ENCODE measurements at regions not wholly inside any gene's neighbourhood (a gene's known extent, or its start where the extent isn't known, plus 50 kb on each side); places are given as distances from the start of the nearest gene placed in this dataset.

DNA sequence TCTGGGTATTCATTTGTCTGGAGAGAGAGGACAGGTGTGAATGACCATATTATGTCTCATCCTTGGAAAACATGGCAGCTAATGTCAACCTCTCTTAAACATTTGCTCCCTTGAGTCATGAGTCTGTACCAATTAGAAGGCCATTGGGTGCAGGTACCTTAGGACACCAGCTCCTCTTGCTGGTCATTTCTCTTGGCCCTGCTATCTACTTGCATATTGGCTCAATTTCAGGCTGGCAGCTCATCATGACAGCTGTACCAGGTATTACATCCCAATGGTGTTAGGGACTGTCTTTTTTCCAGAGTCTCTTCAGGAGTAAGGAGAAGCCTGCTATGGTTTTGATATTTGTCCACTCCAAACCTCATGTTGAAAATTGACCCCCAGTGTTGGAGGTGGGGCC lies 92.2 kb upstream of the ANKRD28 start:
- H3K9me3 ChIP-seq (ENCODE audit: low read length): no peaks in the 10 kb centered on the region
- TF ChIP-seq EP300 (conservative IDR thresholded peaks at IDR 0.05; ENCODE audit: poor library complexity, severe bottlenecking): no peak
- TF ChIP-seq, protein P1, sequence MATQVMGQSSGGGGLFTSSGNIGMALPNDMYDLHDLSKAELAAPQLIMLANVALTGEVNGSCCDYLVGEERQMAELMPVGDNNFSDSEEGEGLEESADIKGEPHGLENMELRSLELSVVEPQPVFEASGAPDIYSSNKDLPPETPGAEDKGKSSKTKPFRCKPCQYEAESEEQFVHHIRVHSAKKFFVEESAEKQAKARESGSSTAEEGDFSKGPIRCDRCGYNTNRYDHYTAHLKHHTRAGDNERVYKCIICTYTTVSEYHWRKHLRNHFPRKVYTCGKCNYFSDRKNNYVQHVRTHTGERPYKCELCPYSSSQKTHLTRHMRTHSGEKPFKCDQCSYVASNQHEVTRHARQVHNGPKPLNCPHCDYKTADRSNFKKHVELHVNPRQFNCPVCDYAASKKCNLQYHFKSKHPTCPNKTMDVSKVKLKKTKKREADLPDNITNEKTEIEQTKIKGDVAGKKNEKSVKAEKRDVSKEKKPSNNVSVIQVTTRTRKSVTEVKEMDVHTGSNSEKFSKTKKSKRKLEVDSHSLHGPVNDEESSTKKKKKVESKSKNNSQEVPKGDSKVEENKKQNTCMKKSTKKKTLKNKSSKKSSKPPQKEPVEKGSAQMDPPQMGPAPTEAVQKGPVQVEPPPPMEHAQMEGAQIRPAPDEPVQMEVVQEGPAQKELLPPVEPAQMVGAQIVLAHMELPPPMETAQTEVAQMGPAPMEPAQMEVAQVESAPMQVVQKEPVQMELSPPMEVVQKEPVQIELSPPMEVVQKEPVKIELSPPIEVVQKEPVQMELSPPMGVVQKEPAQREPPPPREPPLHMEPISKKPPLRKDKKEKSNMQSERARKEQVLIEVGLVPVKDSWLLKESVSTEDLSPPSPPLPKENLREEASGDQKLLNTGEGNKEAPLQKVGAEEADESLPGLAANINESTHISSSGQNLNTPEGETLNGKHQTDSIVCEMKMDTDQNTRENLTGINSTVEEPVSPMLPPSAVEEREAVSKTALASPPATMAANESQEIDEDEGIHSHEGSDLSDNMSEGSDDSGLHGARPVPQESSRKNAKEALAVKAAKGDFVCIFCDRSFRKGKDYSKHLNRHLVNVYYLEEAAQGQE (IDR thresholded peaks at IDR 0.05; ENCODE audit: borderline replicate concordance): no peak
- TF ChIP-seq EZH2 (IDR thresholded peaks at IDR 0.05; ENCODE audit: borderline replicate concordance, insufficient read depth, low read length, poor library complexity, severe bottlenecking): no peak
- TF ChIP-seq SMC3 (conservative IDR thresholded peaks at IDR 0.05; ENCODE audit: poor library complexity): no peak
- TF ChIP-seq RAD21 (conservative IDR thresholded peaks at IDR 0.05): no peak
- TF ChIP-seq MXI1 (conservative IDR thresholded peaks at IDR 0.05; ENCODE audit: poor library complexity, severe bottlenecking): no peak
- H3K79me2 ChIP-seq (replicated peaks; ENCODE audit: insufficient read depth, low read length): no peaks in the 10 kb centered on the region
- no peak overlapping the region for H3K4me2 ChIP-seq (ENCODE audit: low read length)
- no peaks in the 10 kb centered on the region for H3K9me2 ChIP-seq (ENCODE audit: insufficient read depth, low read length)
- no peaks in the 10 kb centered on the region for H3K27me3 ChIP-seq (ENCODE audit: insufficient read depth, low read depth, low read length)
- H2AFZ ChIP-seq (ENCODE audit: low read depth, low read length): no peak overlapping the region
- H3K36me3 ChIP-seq (ENCODE audit: insufficient read depth, low read length): no peaks in the 10 kb centered on the region
- no peak overlapping the region for H3K4me3 ChIP-seq (ENCODE audit: low read length)
- no peaks in the 10 kb centered on the region for H4K20me1 ChIP-seq (ENCODE audit: insufficient read depth)
- H3F3A ChIP-seq (ENCODE audit: insufficient read depth, low read length, poor library complexity, severe bottlenecking): no peaks in the 10 kb centered on the region
- H3K9ac ChIP-seq (ENCODE audit: low read length): no peak overlapping the region
- no peak overlapping the region for H3K27ac ChIP-seq (ENCODE audit: low read length)

DNA sequence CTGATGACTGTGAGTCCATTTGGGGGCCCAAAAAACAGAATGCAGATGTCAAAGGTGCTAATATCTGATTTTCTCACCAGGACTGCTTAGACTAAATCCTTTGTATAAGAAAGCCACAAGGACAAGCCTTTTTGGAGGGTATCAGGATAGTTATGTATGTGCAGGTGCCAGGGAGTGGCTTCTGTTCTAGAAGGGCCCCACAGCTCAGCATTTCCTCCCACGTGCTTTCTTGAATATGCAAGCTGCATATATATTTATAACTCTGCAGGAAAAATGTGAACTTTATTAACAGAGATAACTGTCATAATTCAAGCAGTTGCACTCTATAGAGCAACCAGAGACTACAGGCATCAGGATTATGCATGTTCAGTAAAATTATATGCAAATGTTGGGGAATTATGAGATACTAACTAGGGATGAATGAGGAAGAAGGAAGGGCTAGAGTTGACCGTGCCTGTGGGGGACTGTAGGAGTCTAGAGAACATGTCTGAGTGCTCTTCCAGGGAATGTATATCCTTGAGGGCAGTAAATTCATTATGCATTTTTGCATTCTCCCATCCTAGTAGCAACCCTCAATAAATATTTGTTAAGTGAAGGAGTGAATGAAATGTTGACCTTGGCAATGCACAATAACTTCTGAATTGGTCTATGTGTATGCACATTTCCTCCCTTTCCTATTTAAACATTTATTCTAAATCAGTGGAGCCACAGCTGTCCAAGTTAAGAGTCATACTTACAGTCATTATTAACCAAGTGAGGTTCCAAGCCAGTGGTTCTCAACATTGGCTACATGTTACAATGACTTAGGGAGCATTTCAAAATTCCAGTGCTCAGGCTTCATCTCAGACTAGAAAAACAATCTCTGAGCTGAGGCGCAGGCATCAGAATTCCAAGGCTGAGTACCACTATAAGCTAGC lies 94.8 kb upstream of the ANKRD28 start:
- Histone ChIP-seq H3K36me3 (ENCODE audit: insufficient read depth, low read length) (no peaks in the 10 kb centered on the region), H3K9ac (ENCODE audit: low read length) (no peak overlapping the region), H3K9me2 (ENCODE audit: insufficient read depth, low read length) (no peaks in the 10 kb centered on the region), H3K27ac (ENCODE audit: low read length) (no peak overlapping the region), H2AFZ (ENCODE audit: low read depth, low read length) (no peak overlapping the region), H4K20me1 (ENCODE audit: insufficient read depth) (no peaks in the 10 kb centered on the region), H3K4me2 (ENCODE audit: low read length) (no peak overlapping the region), H3K27me3 (ENCODE audit: insufficient read depth, low read depth, low read length) (no peaks in the 10 kb centered on the region), H3K9me3 (ENCODE audit: low read length) (no peaks in the 10 kb centered on the region), H3F3A (ENCODE audit: insufficient read depth, low read length, poor library complexity, severe bottlenecking) (no peaks in the 10 kb centered on the region), H3K4me3 (ENCODE audit: low read length) (no peak overlapping the region), H3K79me2 (replicated peaks; ENCODE audit: insufficient read depth, low read length) (no peaks in the 10 kb centered on the region)
- TF ChIP-seq MXI1 (conservative IDR thresholded peaks at IDR 0.05; ENCODE audit: poor library complexity, severe bottlenecking): no peak
- TF ChIP-seq, protein P2, sequence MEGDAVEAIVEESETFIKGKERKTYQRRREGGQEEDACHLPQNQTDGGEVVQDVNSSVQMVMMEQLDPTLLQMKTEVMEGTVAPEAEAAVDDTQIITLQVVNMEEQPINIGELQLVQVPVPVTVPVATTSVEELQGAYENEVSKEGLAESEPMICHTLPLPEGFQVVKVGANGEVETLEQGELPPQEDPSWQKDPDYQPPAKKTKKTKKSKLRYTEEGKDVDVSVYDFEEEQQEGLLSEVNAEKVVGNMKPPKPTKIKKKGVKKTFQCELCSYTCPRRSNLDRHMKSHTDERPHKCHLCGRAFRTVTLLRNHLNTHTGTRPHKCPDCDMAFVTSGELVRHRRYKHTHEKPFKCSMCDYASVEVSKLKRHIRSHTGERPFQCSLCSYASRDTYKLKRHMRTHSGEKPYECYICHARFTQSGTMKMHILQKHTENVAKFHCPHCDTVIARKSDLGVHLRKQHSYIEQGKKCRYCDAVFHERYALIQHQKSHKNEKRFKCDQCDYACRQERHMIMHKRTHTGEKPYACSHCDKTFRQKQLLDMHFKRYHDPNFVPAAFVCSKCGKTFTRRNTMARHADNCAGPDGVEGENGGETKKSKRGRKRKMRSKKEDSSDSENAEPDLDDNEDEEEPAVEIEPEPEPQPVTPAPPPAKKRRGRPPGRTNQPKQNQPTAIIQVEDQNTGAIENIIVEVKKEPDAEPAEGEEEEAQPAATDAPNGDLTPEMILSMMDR (IDR thresholded peaks at IDR 0.05; ENCODE audit: poor library complexity, severe bottlenecking): no peak
- no peak for TF ChIP-seq RAD21 (conservative IDR thresholded peaks at IDR 0.05)
